K562 (cell line): ENCODE measurements at regions not wholly inside any gene's neighbourhood (a gene's known extent, or its start where the extent isn't known, plus 50 kb on each side); places are given as distances from the start of the nearest gene placed in this dataset.

ENCODE experiments used
- HDAC3 ChIP-seq: fragments of 450-650 bp; IDR thresholded peaks from 2 replicates; pipeline ENCODE4 v1.6.1; 2018; ENCODE audit warnings: borderline replicate concordance, mild to moderate bottlenecking, moderate library complexity; ENCODE audit not compliant: partially characterized antibody
- MTF1 ChIP-seq: fragments of 250-450 bp; sonication (Bioruptor Pico); IDR thresholded peaks from 2 replicates; pipeline ENCODE4 v1.9.0; 2021; ENCODE audit warnings: moderate library complexity, mild to moderate bottlenecking, inconsistent platforms, borderline replicate concordance
- ZFP36 ChIP-seq: fragments of 150-350 bp; IDR thresholded peaks from 2 replicates; pipeline ENCODE4 v1.6.1; 2018; ENCODE audit warnings: low read length, low read depth; ENCODE audit not compliant: partially characterized antibody
- TF ChIP-seq, protein P1 (sequence below), 2 experiments: fragments of 450-650 bp in 1 of 2; IDR thresholded peaks; 2 replicates each; pipeline ENCODE4 v1.6.1; 2011 to 2017; ENCODE audit warnings: low read depth in 2 of 2, antibody characterized with exemption in 1 of 2, borderline replicate concordance in 1 of 2, low read length in 1 of 2, mild to moderate bottlenecking in 1 of 2, mixed read lengths in 1 of 2; ENCODE audit not compliant: control insufficient read depth in 1 of 2
- TF ChIP-seq, protein P2 (sequence below), 2 experiments: IDR thresholded peaks in 1 of 2; conservative IDR thresholded peaks in 1 of 2; 2 replicates each; pipeline ENCODE4 v1.6.1; 2016; ENCODE audit warnings: low read depth in 2 of 2, mild to moderate bottlenecking in 1 of 2, missing compliant biosample characterization in 1 of 2, missing genetic modification characterization in 1 of 2, moderate library complexity in 1 of 2
- TF ChIP-seq, protein P3 (sequence below): conservative IDR thresholded peaks from 2 replicates; pipeline ENCODE4 v1.6.1; 2011; ENCODE audit warnings: low read depth, mild to moderate bottlenecking, low read length; ENCODE audit not compliant: control insufficient read depth
- TF ChIP-seq, protein P4 (sequence below): fragments of 450-650 bp; IDR thresholded peaks from 2 replicates; pipeline ENCODE4 v1.6.1; 2017; ENCODE audit warnings: mild to moderate bottlenecking, moderate library complexity

DNA sequence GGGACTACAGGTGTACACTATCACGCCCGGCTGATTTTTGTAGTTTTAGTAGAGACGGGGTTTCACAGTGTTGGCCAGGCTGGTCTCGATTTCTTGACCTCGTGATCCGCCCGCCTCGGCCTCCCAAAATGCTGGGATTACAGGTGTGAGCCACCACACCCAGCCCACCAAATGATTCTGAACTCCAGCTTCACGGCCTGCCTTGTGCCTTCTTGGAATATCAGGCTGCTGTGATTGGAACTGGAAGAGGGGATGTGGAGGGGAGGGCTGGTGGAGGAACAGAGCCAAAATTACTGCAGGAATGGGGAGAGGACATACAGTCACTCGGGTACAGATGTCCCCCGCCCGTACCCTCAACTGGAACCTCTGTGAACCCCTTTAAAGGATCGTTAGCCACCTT lies 268.4 kb downstream of the ACTR3B start:
- TF ChIP-seq, protein P1, sequence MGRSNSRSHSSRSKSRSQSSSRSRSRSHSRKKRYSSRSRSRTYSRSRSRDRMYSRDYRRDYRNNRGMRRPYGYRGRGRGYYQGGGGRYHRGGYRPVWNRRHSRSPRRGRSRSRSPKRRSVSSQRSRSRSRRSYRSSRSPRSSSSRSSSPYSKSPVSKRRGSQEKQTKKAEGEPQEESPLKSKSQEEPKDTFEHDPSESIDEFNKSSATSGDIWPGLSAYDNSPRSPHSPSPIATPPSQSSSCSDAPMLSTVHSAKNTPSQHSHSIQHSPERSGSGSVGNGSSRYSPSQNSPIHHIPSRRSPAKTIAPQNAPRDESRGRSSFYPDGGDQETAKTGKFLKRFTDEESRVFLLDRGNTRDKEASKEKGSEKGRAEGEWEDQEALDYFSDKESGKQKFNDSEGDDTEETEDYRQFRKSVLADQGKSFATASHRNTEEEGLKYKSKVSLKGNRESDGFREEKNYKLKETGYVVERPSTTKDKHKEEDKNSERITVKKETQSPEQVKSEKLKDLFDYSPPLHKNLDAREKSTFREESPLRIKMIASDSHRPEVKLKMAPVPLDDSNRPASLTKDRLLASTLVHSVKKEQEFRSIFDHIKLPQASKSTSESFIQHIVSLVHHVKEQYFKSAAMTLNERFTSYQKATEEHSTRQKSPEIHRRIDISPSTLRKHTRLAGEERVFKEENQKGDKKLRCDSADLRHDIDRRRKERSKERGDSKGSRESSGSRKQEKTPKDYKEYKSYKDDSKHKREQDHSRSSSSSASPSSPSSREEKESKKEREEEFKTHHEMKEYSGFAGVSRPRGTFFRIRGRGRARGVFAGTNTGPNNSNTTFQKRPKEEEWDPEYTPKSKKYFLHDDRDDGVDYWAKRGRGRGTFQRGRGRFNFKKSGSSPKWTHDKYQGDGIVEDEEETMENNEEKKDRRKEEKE (IDR thresholded peaks at IDR 0.05; ENCODE audit: borderline replicate concordance in 1 of 2, control insufficient read depth in 1 of 2, low read depth in 2 of 2, low read length in 1 of 2) = no peak
- no peak for TF ChIP-seq ZFP36
- TF ChIP-seq, protein P2, sequence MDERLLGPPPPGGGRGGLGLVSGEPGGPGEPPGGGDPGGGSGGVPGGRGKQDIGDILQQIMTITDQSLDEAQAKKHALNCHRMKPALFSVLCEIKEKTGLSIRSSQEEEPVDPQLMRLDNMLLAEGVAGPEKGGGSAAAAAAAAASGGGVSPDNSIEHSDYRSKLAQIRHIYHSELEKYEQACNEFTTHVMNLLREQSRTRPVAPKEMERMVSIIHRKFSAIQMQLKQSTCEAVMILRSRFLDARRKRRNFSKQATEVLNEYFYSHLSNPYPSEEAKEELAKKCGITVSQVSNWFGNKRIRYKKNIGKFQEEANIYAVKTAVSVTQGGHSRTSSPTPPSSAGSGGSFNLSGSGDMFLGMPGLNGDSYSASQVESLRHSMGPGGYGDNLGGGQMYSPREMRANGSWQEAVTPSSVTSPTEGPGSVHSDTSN (CRISPR knock-in tag; IDR thresholded peaks at IDR 0.05; ENCODE audit: low read depth) = no peak
- TF ChIP-seq, protein P2 (tag; conservative IDR thresholded peaks at IDR 0.05; ENCODE audit: low read depth) = no peak
- no peak for TF ChIP-seq HDAC3
- TF ChIP-seq, protein P3, sequence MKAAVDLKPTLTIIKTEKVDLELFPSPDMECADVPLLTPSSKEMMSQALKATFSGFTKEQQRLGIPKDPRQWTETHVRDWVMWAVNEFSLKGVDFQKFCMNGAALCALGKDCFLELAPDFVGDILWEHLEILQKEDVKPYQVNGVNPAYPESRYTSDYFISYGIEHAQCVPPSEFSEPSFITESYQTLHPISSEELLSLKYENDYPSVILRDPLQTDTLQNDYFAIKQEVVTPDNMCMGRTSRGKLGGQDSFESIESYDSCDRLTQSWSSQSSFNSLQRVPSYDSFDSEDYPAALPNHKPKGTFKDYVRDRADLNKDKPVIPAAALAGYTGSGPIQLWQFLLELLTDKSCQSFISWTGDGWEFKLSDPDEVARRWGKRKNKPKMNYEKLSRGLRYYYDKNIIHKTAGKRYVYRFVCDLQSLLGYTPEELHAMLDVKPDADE = no peak
- TF ChIP-seq, protein P4, sequence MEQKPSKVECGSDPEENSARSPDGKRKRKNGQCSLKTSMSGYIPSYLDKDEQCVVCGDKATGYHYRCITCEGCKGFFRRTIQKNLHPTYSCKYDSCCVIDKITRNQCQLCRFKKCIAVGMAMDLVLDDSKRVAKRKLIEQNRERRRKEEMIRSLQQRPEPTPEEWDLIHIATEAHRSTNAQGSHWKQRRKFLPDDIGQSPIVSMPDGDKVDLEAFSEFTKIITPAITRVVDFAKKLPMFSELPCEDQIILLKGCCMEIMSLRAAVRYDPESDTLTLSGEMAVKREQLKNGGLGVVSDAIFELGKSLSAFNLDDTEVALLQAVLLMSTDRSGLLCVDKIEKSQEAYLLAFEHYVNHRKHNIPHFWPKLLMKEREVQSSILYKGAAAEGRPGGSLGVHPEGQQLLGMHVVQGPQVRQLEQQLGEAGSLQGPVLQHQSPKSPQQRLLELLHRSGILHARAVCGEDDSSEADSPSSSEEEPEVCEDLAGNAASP = no peak
- TF ChIP-seq MTF1 (CRISPR knock-in tag) = no peak
